ENCODE measurements at regions not wholly inside any gene's neighbourhood (a gene's known extent, or its start where the extent isn't known, plus 50 kb on each side); places are given as distances from the start of the nearest gene placed in this dataset.

DNA sequence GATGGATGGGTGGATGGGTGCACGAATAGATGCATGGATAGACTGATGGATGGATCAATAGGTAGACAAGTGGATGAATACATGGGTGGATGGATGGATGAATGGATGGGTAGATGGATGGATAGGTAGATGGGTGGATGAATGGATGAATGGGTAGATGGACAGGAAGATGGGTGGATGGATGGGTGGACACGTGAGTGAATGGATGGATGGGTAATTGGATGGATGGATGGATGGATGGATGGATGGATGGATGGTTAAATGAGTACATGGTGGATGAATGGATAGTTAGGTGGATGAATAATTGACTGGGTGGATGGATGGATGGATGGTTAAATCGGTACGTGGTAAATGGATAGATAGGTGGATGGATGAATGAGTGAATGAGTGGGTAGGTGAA lies 89.7 kb upstream of the ZNF469 start:
- Histone ChIP-seq H3K23ac (ENCODE audit: insufficient read length, low read depth, low read length) (no peak overlapping the region), H4K91ac (ENCODE audit: insufficient read length, low read depth, low read length) (no peak overlapping the region), H2BK20ac (ENCODE audit: low read depth, low read length, poor library complexity, severe bottlenecking) (no peak overlapping the region), H4K8ac (replicated peaks; ENCODE audit: insufficient read length, low read depth, low read length) (no peak overlapping the region), H3K56ac (ENCODE audit: insufficient read length, low read depth, low read length) (no peak overlapping the region), H3K4ac (ENCODE audit: low read depth, low read length) (no peak overlapping the region), H3K27ac (ENCODE audit: insufficient read length, low read depth, low read length) (no peak overlapping the region), H3K79me1 (ENCODE audit: insufficient read depth, low read depth, low read length, poor library complexity, severe bottlenecking) (no peaks in the 10 kb centered on the region), H4K20me1 (ENCODE audit: control insufficient read depth, insufficient read depth, insufficient read length) (no peaks in the 10 kb centered on the region), H2BK5ac (ENCODE audit: insufficient read length, low read length) (no peak overlapping the region), H3K4me1 (ENCODE audit: insufficient read depth, low read length) (no peaks in the 10 kb centered on the region), H2AK5ac (ENCODE audit: insufficient read length, low read length) (no peak overlapping the region), H3K23me2 (ENCODE audit: insufficient read length, low read depth, low read length, poor library complexity, severe bottlenecking) (peaks cover 3% of the 10 kb centered on the region), H3K9me3 (ENCODE audit: control insufficient read depth, low read depth, low read length) (peaks cover 13% of the 10 kb centered on the region), H3K18ac (ENCODE audit: insufficient read length, low read depth, low read length) (no peak overlapping the region), H3K27me3 (ENCODE audit: insufficient read depth, low read length) (no peaks in the 10 kb centered on the region), H4K5ac (ENCODE audit: insufficient read length, low read depth, low read length) (no peak overlapping the region), H2BK15ac (ENCODE audit: low read depth, low read length) (no peak overlapping the region), H2BK120ac (ENCODE audit: low read depth, low read length, poor library complexity, severe bottlenecking) (no peak overlapping the region), H2BK12ac (ENCODE audit: insufficient read length, low read depth, low read length) (no peak overlapping the region), H3K9ac (ENCODE audit: extremely low read depth, insufficient read length, low read length) (no peak overlapping the region), H2AFZ (ENCODE audit: low read length) (no peak overlapping the region), H3K14ac (ENCODE audit: insufficient read depth, low read length) (no peak overlapping the region), H3T11ph (ENCODE audit: low read length) (no peak overlapping the region), H3K4me2 (ENCODE audit: insufficient read depth, insufficient read length, low read length) (no peak overlapping the region), H3K79me2 (ENCODE audit: insufficient read depth, low read length) (no peaks in the 10 kb centered on the region)
- Mint-ChIP-seq H3K4me3 (no peak overlapping the region; a peak in 1 of 5 replicates), H3K9me3 (peaks cover 14 to 19% of the 10 kb centered on the region in 2 experiments), H3K27ac (no peak overlapping the region), H3K36me3 (ENCODE audit: insufficient read depth in 1 of 3, low read depth in 3 of 3) (peaks cover 0 to 4% (median 0%) of the 10 kb centered on the region in 3 experiments; a peak in 3 of 7 replicates), H3K27me3 (ENCODE audit: low read depth) (peaks cover 10% of the 10 kb centered on the region), H3K4me1 (no peaks in the 10 kb centered on the region)
- TF ChIP-seq, protein P1, sequence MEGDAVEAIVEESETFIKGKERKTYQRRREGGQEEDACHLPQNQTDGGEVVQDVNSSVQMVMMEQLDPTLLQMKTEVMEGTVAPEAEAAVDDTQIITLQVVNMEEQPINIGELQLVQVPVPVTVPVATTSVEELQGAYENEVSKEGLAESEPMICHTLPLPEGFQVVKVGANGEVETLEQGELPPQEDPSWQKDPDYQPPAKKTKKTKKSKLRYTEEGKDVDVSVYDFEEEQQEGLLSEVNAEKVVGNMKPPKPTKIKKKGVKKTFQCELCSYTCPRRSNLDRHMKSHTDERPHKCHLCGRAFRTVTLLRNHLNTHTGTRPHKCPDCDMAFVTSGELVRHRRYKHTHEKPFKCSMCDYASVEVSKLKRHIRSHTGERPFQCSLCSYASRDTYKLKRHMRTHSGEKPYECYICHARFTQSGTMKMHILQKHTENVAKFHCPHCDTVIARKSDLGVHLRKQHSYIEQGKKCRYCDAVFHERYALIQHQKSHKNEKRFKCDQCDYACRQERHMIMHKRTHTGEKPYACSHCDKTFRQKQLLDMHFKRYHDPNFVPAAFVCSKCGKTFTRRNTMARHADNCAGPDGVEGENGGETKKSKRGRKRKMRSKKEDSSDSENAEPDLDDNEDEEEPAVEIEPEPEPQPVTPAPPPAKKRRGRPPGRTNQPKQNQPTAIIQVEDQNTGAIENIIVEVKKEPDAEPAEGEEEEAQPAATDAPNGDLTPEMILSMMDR (conservative IDR thresholded peaks at IDR 0.05) = no peak
- WGBS (ENCODE audit: extremely low coverage, insufficient read length, low lambda C conversion rate) = 100% methylated on average over 2 of the region's 4 CpGs
- DNase-seq = no peak

Data from H9 (cell line).